Fibroblast of lung (primary cell): ENCODE measurements at regions not wholly inside any gene's neighbourhood (a gene's known extent, or its start where the extent isn't known, plus 50 kb on each side); places are given as distances from the start of the nearest gene placed in this dataset.

Experiments used
- DNase-seq, 2 donors: peaks; one replicate each; pipeline versions ENCODE4 v3.0.0 to v3.0.0-alpha.2; 2010; ENCODE audit warnings: low read depth in 2 of 2
- H2AFZ ChIP-seq: 2 replicates; pipeline ENCODE4 v1.5.1; 2012; ENCODE audit warnings: low read length, control low read depth, inconsistent platforms
- H3K27ac ChIP-seq: 2 replicates; pipeline ENCODE4 v1.5.1; 2011; ENCODE audit warnings: low read length, control low read depth; ENCODE audit not compliant: insufficient read depth
- H3K27me3 ChIP-seq: 2 replicates; pipeline ENCODE4 v1.5.1; 2011; ENCODE audit warnings: mild to moderate bottlenecking, low read length; ENCODE audit not compliant: control insufficient read depth, insufficient read depth
- H3K36me3 ChIP-seq: 2 replicates; pipeline ENCODE4 v1.5.1; 2011; ENCODE audit warnings: low read length; ENCODE audit not compliant: control insufficient read depth, insufficient read depth
- H3K4me1 ChIP-seq: 2 replicates; pipeline ENCODE4 v1.5.1; 2011; ENCODE audit warnings: low read length; ENCODE audit not compliant: control insufficient read depth, insufficient read depth; ENCODE audit errors: extremely low read depth
- H3K4me2 ChIP-seq: 2 replicates; pipeline ENCODE4 v1.5.1; 2011; ENCODE audit warnings: low read length, control low read depth; ENCODE audit not compliant: insufficient read depth; ENCODE audit errors: extremely low read depth
- H3K4me3 ChIP-seq, 4 experiments: fragments of 200-600 bp in 1 of 4; sonication (generic) in 1 of 4; replicated peaks in 1 of 4; 2 replicates each; pipeline ENCODE4 v1.5.1; 2011 to 2016; ENCODE audit warnings: low read length in 4 of 4, low read depth in 3 of 4, mild to moderate bottlenecking in 3 of 4, control low read depth in 2 of 4, inconsistent platforms in 1 of 4, mixed read lengths in 1 of 4; ENCODE audit not compliant: insufficient read depth in 1 of 4; ENCODE audit errors: control extremely low read depth in 1 of 4
- H3K79me2 ChIP-seq: 2 replicates; pipeline ENCODE4 v1.5.1; 2012; ENCODE audit warnings: mild to moderate bottlenecking, low read length, inconsistent platforms; ENCODE audit not compliant: control insufficient read depth, insufficient read depth
- H3K9ac ChIP-seq: 2 replicates; pipeline ENCODE4 v1.5.1; 2011; ENCODE audit warnings: mild to moderate bottlenecking, low read length, control low read depth; ENCODE audit not compliant: insufficient read depth
- H3K9me3 ChIP-seq: 2 replicates; pipeline ENCODE4 v1.5.1; 2012; ENCODE audit warnings: low read depth, low read length; ENCODE audit not compliant: control insufficient read depth, insufficient read depth
- H4K20me1 ChIP-seq: 2 replicates; pipeline ENCODE4 v1.5.1; 2011; ENCODE audit warnings: low read length; ENCODE audit not compliant: control insufficient read depth, insufficient read depth; ENCODE audit errors: extremely low read depth
- CTCF ChIP-seq, 2 donors: IDR thresholded peaks in 1 of 2; conservative IDR thresholded peaks in 1 of 2; 1 replicate in 1 of 2; 2 replicates in 1 of 2; pipeline ENCODE4 v1.5.1; 2011 to 2012; ENCODE audit warnings: low read length in 2 of 2, control low read depth in 1 of 2, inconsistent platforms in 1 of 2, low read depth in 1 of 2, mild to moderate bottlenecking in 1 of 2
- EZH2 ChIP-seq: IDR thresholded peaks from 2 replicates; pipeline ENCODE4 v1.5.1; 2012; ENCODE audit warnings: low read length, control low read depth, mild to moderate bottlenecking; ENCODE audit errors: missing control alignments

DNA sequence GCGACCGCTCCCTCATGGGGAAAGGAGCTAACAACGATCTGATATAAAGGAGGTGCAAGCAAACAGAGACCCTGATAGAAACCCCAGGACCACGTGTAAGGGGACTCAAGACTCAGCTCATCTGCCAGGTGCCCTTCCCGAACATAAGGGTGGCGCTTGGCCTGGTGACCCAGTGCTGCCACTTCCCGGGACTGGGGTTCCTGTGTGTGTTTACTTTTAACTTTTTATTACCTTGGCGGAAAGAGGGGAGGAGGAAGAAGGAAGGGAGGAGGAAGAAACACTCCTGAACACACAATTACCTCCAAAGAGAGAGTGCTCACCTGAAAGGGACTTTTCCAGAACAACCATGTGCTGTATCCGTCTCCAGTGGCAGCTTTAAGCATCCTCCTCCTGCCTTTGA is 56.5 kb upstream of the EDAR start:
- TF ChIP-seq EZH2 (no peak), CTCF (conservative IDR thresholded peaks at IDR 0.05 in 1 of 2, IDR thresholded peaks at IDR 0.05 in 1 of 2; ENCODE audit: low read depth in 1 of 2, low read length in 2 of 2) (no peak)
- H3K27me3 ChIP-seq, result no peaks in the 10 kb centered on the region
- H3K79me2 ChIP-seq, result no peaks in the 10 kb centered on the region
- no peaks in the 10 kb centered on the region for H3K36me3 ChIP-seq
- no peak overlapping the region for H3K4me2 ChIP-seq
- DNase-seq, result no peak
- no peak overlapping the region for H2AFZ ChIP-seq
- no peak overlapping the region for H3K9ac ChIP-seq
- H3K27ac ChIP-seq, result no peak overlapping the region
- H3K4me3 ChIP-seq, result no peak overlapping the region
- H4K20me1 ChIP-seq, result no peaks in the 10 kb centered on the region
- H3K9me3 ChIP-seq, result no peaks in the 10 kb centered on the region
- no peaks in the 10 kb centered on the region for H3K4me1 ChIP-seq

DNA sequence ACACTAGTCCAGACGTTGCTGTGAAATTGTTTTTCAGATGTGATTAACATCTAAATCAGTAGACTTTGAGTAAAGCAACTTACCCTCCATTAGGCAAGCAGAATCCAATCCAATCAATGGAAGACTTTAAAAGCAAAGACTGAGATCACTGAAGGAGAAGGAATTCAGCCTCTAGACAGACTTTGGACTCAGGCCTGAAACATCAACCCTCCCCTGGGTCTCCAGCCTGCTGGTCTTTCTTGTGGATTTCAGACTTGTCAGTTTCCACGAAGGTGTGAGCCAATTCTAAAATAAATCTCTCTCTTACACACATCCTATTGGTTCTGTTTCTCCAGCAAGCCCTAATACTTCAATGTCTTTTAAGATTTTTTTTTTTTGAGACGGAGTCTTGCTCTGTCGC is 50.0 kb upstream of the EDAR start:
- TF ChIP-seq EZH2 (no peak), CTCF (conservative IDR thresholded peaks at IDR 0.05 in 1 of 2, IDR thresholded peaks at IDR 0.05 in 1 of 2; ENCODE audit: low read depth in 1 of 2, low read length in 2 of 2) (no peak)
- Histone ChIP-seq H3K36me3 (no peaks in the 10 kb centered on the region), H3K27me3 (peaks cover 13% of the 10 kb centered on the region)

More for the DNA sequence above, 50.0 kb upstream of the EDAR start:
- H2AFZ ChIP-seq, result no peak overlapping the region
- H3K4me1 ChIP-seq, result no peaks in the 10 kb centered on the region
- no peaks in the 10 kb centered on the region for H3K79me2 ChIP-seq
- H3K9me3 ChIP-seq, result no peaks in the 10 kb centered on the region
- no peak overlapping the region for H3K27ac ChIP-seq
- no peak overlapping the region for H3K4me2 ChIP-seq
- H4K20me1 ChIP-seq, result no peaks in the 10 kb centered on the region
- no peak for DNase-seq
- H3K4me3 ChIP-seq, result no peak overlapping the region
- no peak overlapping the region for H3K9ac ChIP-seq
